HG02870 (cell line): ENCODE measurements at regions not wholly inside any gene's neighbourhood (a gene's known extent, or its start where the extent isn't known, plus 50 kb on each side); places are given as distances from the start of the nearest gene placed in this dataset.

Source experiments
- ATAC-seq: cut with Tn5 transposase; IDR thresholded peaks from one replicate; pipeline ENCODE4 v1.9.1; 2021; ENCODE audit warnings: mild to moderate bottlenecking, moderate library complexity; ENCODE audit not compliant: unreplicated experiment

DNA sequence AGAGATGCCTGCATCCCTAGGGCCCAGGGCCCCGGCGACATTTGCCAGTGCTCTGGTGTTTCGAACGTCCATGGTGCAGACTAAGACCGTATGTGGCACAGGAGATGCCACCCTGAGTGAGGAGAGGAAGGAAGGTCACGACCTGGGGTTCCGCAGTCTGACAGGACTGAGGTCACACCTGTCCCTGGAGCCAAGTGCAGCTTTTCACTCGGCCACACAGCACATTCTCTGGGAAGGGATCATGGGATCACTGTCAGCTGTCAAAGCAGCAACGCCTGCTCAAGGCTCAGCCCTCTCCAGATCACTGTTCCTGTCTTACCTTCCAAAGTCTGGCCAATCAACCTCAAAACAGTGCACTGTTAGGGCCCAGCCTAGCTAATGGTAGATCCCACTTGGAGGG is 243.6 kb downstream of the SIPA1L2 start:
- no peak for ATAC-seq

DNA sequence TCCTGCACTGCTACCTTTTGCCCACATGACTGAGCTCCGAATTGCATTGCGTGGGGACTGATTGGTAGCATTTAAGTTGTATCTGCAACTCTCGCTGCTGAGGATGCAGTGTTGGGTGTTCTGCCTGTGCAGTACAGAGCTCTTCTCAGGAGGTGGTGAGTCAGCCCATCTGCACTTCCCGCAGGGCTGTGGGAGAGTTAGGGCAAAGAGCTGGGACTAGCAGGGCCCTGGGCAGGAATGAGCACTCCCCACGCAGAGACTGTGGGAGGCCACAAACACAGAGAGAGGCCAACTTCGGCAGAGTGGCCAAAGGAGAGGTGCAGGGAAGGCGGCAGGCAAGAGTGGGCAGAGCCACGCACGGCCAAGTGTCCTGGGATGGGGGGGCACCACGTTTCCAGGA is 244.7 kb downstream of the SIPA1L2 start:
- ATAC-seq = no peak

DNA sequence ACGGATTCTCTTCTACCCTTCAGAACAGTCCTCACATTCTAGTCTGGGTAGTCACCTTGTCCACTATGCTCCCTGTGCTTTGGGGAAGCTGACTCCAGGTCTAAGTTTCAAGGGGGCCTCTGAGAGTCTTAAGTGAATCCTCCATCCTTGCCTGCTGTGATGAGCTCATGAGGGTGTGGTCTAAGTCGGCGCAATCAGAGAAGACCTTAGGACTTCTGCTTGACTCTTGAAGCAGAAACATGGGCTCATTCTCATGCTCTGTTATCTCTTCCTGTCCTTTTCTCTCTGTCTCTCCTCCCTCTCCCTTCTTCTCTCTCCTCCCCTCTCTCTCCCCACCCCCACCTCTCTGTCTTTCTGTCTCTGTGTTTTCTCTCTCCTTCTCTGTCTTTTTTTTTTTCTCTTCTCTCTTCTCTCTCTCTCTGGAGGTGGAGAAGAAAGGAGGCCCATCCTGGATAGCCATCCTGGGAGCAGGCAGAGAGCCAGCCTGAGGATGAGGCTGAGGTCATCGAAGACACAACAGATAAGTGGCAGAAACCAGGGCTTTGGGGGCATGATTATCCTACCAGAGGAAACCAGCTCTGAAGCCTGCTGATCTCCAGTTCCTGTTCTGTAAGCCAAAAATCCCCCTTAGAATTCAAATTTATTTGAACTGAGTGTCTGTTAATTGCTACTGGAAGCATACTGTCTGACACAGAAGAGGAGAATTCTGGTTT is 245.6 kb downstream of the SIPA1L2 start:
- ATAC-seq = no peak

GRCh38 chr1:232383455-232384123 is 246.3 kb downstream of the SIPA1L2 start:
- ATAC-seq = no peak

- ATAC-seq = no peak
Measured at GRCh38 chr1:232382671-232383070, 247.3 kb downstream of the SIPA1L2 start.

DNA sequence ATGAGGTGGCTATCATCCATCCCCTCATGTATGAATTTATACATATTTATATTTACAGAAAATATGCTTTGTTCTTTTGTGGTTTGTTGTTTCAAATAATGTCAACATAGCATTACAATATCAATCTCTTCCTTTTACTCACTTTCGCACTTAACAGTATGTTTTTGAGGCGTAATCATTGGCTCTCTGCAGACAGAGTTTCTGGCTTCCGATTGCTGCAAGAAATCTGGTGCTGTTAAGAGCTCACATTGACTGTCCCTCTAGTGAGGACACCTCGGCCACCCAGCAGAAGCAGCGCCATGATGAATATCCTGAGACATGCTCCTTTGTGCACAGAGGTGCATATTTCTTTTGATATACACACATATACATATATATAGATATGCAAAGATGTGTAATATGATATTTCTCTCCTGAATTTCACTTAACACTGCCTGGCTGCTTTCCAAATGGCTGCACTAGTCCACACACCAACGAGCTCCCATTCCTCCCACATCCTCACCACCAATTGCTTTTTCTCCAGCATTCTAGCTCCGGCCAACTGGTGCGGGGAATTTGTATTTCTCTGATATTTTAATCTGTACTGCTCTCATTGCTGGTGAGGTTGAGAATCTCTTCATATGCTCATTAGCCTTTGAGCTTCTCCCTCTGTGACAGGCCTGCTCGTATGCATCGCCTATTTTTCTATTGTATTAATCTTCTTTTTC is 248.4 kb downstream of the SIPA1L2 start:
- ATAC-seq = no peak

DNA sequence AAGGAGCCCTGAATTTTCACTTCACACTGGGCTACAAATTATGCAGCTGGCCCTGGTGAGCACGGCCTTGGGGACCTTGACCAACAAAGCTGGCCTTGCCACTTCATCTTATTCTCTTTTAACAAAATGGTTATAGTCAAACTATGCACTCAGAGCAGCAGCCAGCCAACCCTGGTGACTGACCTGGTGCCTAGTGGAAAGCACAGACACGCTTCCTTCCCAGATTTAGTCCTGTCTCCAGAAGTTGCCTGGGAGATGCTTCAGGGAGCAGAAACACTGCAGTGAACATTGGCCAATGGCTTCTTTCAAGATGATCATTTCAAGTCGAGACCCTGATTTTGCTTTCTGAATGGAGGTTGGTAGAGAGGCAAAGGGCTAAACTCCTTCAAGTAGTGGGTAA is 249.3 kb downstream of the SIPA1L2 start:
- ATAC-seq = no peak

GRCh38 chr1:232380131-232380530 is 249.8 kb downstream of the SIPA1L2 start:
- ATAC-seq = no peak

- ATAC-seq = no peak
Measured at GRCh38 chr1:232379063-232379434, 250.9 kb downstream of the SIPA1L2 start.

DNA sequence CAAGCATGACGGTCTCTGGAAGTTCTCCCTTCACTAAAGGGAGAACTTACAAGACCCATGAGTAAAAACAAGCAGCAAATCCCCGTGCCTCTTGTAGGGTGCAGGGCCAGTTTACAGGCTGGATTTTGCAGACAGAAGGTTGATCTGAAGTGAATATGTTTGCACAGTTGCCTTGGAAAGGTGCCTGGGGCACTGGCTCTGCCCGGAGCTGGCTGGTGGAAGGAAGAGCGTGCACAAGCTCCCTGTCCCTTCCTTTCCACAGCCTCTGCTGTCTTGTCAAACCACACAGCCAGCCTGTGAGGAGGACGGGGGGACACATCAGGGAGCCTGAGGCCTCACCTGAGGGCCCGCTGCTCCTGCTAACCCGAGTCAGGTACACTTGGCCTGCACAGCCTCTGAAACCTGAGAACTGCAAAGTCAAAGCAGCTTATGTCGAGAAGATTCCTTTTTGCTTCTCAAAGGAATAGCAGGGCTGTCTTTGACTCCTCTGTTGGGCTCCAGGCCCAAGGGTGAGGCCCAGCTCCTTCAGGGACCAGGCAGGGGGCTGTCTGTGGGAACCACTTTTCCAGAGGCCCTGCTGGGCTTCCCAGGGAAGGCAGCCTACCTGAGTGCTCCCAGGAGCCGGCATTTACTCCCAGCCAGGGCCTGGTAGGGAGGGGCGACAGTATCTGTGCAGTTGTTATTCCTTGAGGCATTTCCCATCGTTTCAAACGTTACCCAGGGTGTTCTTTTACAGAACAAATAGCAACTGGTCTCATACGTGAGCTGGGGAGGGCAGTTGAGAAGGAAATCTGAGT is 251.5 kb downstream of the SIPA1L2 start:
- no peak for ATAC-seq

DNA sequence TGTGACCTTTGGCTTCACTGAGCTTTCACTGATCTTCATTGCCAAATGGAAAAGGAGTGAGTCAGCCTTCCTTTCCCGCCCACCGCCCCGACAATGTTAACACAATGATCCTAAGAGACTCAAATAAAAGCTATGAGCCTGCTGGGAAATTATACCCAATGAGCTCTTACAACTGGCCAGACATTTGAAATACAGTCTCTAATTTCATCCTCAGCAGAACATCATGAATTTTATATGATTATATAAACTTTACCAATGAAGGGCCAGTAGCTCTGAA is 252.5 kb downstream of the SIPA1L2 start:
- no peak for ATAC-seq

GRCh38 chr1:232376632-232377493 is 253.1 kb downstream of the SIPA1L2 start:
- no peak for ATAC-seq

DNA sequence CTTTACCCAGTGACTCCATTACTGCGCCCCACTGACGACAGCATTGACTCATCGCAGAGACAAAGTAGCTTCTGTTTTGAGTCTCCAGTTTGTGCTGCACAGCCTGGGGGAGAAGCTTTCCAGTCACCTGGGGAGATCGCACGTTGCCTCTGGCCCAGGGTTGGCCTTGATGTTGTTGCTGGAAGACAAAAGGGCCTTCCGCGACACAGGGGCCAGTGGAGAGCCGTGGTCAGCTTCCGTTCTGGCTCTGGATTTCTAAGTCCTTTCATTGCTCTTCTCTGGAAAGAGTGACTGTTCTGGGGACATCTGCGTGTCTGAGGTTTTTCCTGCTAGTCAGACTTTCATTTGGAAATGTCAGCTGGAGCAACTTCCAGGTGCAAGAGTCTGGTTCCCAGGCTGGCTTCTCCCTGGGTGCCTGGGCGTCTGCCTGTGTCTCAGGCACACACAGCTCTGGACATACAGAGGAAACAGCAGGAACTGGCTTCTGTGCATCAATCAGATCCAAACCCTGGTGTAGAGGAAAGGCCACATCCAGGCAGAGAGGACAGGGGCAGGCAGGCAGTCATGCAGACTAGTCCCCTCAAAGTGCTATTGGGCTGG is 257.0 kb downstream of the SIPA1L2 start:
- no peak for ATAC-seq

GRCh38 chr1:232372431-232372830 is 257.5 kb downstream of the SIPA1L2 start:
- no peak for ATAC-seq

GRCh38 chr1:232369451-232370296 is 260.3 kb downstream of the SIPA1L2 start:
- ATAC-seq = no peak

GRCh38 chr1:232368821-232369321 is 261.1 kb downstream of the SIPA1L2 start:
- no peak for ATAC-seq

DNA sequence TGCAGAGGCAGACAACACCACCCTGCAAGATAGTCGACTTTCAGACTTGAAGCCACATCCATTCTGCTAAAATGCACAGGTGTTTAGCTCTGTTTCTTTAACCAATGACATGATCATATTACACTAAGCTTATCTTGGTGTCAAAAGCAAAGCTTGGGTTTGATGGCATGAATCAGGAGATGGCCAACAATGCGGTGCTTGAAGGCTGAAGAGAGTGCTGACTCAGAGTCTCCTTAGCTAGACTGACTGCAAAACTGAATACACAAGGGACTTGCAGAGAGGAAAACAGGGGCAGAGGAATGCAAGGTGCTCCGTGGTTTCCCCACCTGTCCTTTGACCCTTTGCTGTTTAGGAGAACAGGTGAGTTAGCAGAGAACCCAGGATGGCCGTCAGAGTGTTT is 262.6 kb downstream of the SIPA1L2 start:
- ATAC-seq = no peak

GRCh38 chr1:232364654-232365382 is 265.1 kb downstream of the SIPA1L2 start:
- ATAC-seq = no peak
